ENCODE measurements at regions not wholly inside any gene's neighbourhood (a gene's known extent, or its start where the extent isn't known, plus 50 kb on each side); places are given as distances from the start of the nearest gene placed in this dataset.

- no peak for TF ChIP-seq RAD51 (IDR thresholded peaks at IDR 0.05)
- no peak for TF ChIP-seq SIN3A (IDR thresholded peaks at IDR 0.05; ENCODE audit: low read depth, low read length)
- TF ChIP-seq ZNF274 (IDR thresholded peaks at IDR 0.05; ENCODE audit: insufficient read depth, insufficient read length) = no peak
- no peak for TF ChIP-seq MAX (IDR thresholded peaks at IDR 0.05; ENCODE audit: low read depth, low read length)
- TF ChIP-seq CTCF (IDR thresholded peaks at IDR 0.05 in 2 of 3, conservative IDR thresholded peaks at IDR 0.05 in 1 of 3; ENCODE audit: control insufficient read depth in 2 of 3, extremely low read depth in 1 of 3, insufficient read depth in 1 of 3, low read depth in 3 of 3, low read length in 3 of 3) = no peak
- TF ChIP-seq SPI1 (IDR thresholded peaks at IDR 0.05; ENCODE audit: borderline replicate concordance, insufficient read depth, low read depth, low read length) = no peak
- TF ChIP-seq YY1 (IDR thresholded peaks at IDR 0.05; ENCODE audit: low read depth, low read length) = no peak
- no peak for TF ChIP-seq PML (IDR thresholded peaks at IDR 0.05; ENCODE audit: low read length)
- TF ChIP-seq TAF1 (IDR thresholded peaks at IDR 0.05; ENCODE audit: borderline replicate concordance, low read depth, low read length) = no peak
These were observed 157.4 kb downstream of the FAM47A start for GRCh38 chrX:33974676-33975075.
